C4-2B (cell line): ENCODE measurements at regions not wholly inside any gene's neighbourhood (a gene's known extent, or its start where the extent isn't known, plus 50 kb on each side); places are given as distances from the start of the nearest gene placed in this dataset.

Experiments used
- CTCF ChIP-seq: fragments of 450-650 bp; conservative IDR thresholded peaks from 2 replicates; pipeline ENCODE4 v1.5.1; 2017; ENCODE audit warnings: mild to moderate bottlenecking
- ZFX ChIP-seq: fragments of 450-650 bp; IDR thresholded peaks from 2 replicates; pipeline ENCODE4 v1.6.1; 2017

DNA sequence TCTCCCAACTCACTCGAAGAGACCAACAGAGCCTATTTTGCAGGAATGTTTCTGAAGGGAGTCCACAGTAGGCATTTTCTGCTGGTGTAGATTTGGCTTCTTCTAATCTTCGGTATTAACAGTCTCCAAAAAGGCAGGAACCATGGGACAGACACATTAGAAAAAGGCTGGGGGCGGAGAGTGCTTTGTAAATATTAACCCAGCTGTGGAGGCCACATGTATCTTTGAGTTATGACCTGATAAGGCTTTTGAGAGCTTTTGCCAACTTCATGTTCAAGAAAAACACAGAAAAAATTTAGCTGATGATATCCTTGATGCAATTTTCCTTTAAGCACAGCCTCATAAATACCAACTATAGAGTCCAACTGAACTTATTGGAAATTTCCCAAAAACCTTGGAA lies 119.4 kb upstream of the TSHZ2 start:
- TF ChIP-seq CTCF, result no peak
- TF ChIP-seq ZFX, result no peak
